ENCODE measurements at regions not wholly inside any gene's neighbourhood (a gene's known extent, or its start where the extent isn't known, plus 50 kb on each side); places are given as distances from the start of the nearest gene placed in this dataset.

DNA sequence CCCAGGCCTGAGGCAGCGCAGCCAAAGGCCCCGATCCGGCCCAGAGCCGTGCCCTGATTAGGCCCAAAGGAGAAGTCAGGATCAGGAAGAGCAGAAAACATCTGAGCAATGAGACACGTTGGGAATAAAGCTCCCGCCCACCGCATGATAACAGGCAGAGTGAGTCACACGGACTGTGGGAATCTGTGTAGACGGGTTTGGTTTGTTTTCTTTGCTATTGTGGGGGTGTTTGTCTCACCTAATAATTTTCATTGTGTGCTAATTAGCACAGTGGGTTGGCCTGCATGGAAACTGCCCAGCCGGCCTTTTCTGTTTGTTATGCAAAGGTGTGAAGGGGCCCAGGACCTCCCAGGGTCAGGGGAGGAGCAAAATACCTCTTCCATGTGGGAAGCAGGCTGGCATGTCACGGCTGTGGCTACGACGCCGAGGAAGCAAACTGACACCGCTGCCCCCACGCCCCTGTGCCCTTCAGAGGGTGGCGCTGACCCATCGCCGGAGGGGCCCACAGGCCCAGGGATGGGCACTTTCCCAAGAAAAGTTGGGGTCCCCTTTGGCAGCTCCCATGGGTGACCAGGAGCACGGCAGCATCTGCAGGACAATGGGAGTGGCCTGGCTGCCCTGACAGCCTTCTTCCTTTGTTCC lies 68.4 kb upstream of the CTDP1 start:
- DNase-seq, result peak; percentile 77

DNA sequence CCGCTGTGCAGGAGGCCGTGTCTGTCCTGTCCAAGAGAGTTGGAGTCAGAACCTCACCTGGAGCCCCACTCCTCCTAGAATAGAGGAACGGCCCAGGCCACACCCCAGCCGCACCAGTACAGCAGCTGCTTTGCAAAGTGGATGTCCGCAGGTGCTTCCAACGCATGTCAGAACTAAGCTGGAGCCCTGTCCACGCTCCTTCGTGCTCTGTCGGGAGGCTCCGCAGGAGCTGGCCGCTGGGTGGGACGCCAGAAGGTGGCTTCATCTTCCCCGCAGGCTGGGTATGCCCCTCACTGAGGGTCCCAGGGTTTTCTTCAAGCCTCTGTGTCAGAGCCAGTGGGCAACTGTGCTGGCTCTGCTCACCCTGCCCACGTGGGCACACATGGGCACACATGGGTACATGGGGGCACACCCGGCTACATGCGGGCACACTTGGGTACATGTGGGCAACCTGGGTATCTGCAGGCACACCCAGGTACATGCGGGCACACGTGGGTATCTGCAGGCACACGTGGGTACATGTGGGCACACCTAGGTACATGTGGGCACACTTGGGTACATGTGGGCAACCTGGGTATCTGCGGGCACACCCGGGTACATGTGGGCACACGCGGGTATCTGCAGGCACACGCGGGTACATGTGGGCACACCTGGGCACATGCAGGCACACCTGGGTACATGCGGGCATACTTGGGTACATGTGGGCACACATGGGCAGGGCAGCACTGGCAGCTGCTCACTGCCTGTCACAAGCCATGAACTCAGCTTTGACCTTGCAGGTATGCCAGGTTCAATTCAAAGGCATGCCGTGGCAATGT lies 67.1 kb upstream of the CTDP1 start:
- DNase-seq, result no peak

DNA sequence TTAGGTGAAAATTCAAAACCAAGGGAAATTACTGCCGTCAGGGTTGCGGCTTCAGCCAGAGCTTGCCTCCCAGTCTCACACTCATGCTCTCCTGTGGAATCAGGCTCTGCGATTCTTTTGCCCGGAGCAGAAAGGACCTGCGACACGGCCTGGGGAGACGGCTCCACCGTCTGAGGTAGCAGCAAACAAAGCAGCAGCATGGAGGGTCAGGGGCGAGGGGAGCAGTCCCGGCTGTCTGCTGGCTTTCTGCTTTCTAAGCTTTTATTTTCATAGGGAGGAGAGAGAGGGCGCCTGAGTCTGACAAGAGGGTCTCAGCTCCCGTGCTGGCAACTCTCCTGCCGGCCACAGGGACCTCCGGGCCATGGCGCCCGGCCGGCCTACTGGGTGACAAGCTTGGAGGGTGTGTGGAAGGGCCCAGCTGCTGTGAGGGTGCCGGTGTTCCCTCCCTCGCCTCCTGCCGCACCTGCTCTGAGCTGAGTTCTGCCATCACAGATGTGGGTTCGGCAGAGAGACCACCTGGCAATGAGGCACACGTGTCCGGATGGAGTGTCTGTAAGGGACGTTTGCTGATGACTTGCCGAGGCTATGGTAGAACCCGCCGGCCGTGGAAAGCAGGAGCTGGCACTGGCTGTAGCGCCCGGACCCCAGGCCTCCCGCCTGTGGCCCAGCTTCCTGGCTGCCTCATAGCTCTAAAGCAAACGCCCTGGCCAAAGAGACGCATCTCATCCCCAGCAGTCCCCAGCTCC lies 66.2 kb upstream of the CTDP1 start:
- no peak for DNase-seq

DNA sequence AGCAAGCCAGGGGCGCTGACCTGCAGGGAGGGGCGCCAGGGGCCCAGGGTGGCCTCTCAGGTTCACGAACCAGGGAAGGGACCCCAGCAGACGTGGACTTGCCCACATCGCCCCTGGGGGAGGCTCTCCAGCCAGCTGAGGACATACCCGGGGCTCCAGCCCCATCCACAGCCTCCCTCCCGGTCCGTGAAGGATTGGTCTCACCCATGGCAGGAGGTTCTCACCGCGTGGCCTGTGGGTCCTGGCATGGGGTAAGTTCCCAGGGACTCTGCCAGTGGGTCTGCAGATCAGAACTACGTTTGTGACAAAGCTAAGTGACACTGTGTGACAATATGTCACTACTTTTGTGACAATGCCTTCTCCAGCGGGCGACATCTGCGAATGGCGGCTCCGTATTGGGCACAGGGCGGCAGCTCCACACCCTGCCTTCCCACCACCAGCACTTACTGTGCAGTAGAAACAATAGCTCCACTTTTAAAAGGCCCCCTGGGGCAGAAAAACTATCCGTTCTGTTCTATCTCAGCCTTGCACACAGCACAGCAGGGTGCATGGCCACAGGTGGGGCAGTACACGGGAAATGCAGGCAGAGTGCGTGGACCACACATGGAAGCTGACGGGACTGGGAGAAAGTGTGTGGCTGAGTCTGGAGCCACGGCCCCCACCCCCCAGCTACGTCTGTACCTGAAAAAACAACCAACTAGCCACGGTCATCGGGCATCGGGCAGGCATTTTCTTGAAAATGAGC lies 65.2 kb upstream of the CTDP1 start:
- DNase-seq, result no peak

DNA sequence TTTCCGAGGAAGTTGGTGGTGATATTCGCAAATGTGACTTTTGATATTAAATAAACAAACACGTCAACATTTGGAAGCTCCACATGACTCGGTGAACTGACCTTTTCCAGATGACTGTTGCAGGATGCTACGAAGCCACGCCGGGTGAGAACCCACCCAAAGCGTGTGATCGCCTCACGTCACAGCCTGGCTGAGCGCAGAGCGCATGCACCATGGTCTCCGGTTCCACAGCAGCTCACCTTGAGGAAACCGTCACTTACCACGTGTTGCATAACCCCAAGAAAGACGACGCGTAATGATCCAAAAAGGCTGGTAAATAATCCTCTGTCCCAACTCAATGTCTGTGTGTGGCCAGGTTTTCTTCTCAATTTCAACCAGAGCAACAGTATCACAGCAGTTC lies 64.5 kb upstream of the CTDP1 start:
- no peak for DNase-seq

DNA sequence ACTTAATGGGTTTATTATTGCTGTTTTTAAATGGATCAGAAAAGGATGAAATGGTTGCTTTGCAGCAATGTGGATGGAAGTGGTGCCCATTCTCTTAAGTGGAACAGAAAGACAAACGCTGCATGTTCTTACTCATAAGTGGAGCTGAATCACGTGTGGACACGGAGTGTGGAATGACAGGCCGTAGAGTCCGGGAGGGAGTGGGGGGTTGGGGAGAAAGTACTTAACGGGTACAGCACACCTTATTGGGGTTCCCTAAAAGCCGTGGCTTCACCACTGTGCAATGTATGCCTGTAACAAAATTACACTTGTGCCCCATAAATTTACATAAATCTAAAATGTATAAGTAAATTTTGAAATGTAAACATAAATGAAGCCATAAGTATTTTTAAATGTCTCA lies 64.0 kb upstream of the CTDP1 start:
- no peak for DNase-seq

DNA sequence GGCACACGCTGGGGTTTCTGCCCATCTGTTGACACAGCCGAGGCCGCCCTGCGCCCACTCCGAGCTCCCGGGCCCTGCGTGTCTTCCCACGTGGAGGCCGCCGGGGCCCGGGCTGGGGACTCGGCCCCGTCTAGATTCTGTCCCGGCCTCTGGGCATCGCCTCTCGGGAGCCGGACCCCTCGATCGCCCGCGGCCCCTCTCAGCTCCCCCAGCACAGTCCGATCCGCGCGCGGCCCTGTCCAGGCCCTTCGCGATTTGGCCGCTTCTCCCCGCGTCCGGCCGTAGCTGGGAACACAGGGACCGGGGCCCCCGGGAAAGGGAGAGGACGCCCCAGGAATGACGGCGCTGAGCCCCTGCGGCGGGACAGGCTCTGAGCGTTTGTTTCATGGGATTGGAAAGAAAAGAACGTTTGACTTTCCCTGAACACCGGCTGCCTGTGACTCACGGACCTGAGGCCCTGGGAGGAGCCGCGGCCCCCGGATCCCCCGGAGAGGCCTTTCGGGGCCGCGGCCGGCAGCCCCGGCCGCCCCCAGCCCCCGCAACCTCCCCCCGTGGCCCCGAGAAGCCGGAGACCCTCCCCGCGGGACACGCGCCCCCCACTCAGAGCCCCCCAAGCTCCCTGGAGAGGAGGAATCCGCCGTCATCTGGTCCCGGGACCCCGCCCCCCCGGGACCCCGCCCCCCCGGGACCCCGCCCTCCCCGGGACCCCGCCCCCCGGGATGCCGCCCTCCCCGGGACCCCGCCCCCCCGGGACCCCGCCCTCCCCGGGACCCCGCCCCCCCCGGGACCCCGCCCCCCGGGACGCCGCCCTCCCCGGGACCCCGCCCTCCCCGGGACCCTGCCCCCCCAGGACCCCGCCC lies 62.7 kb upstream of the CTDP1 start:
- no peak for DNase-seq

DNA sequence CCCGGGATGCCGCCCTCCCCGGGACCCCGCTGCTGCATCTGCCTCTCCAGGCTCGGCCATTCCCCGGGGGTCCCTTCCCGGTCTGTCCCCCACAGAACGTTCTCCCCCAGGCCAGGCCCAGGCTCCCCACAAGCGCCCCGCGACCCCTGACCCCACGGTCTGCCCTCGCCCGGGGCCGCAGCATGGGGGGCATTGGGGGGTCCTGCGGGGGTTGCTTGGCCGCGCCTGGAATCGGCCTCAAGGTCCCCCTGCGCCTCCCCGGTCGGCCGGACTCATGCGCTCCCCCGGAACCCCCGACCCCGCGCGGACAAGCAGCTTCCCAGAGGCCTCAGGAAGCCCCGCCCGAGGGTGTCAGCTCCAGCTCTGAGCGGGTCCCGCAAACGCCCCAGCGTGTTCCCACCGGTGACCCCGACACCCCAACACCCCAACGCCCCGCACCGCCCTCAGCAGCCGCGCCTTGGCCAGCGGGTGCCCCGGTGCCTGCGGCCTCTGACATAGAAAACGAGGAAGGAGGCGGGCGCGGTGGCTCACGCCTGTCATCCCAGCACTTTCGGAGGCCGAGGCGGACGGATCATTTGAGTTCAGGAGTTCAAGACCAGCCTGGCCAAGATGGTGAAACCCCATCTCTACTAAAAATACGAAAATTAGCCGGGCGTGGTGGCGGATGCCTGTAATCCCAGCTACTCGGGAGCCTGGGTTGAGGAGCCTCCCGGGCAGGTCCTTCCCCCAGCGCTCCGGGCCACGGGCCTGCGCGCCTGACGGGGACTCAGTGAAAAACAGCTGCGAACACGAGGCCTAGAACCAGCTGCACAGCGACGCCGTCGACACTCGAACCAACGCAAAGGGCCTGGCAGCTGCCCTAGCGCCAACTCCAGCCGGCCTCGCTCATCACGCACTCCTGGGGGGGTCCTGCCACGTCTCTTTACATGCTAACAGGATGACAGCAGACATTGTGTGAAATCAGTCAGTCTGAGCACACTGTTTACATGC lies 61.8 kb upstream of the CTDP1 start:
- no peak for DNase-seq

DNA sequence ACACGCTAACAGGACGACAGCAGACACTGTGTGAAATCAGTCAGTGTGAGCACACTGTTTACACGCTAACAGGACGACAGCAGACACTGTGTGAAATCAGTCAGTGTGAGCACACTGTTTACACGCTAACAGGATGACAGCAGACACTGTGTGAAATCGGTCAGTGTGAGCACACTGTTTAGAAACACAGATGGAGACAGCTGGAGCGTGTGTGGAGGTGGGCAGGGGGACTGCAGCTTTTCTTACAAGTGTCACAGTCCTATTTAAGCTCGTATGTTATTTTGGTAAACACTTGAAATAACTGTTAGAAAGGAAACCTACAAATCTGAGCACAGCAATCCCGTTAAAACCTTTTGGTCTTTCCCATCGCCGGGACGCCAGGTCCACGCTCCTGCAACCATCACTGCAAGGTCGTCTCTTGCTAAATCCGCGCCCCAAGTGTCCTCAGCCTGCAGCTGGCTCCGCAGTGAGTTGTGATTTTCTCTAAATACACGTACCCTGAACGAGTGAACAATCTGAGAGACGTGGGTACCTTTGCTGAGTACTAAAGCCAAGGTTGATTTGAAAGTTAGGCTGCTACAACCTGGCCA lies 58.9 kb upstream of the CTDP1 start:
- DNase-seq, result no peak

DNA sequence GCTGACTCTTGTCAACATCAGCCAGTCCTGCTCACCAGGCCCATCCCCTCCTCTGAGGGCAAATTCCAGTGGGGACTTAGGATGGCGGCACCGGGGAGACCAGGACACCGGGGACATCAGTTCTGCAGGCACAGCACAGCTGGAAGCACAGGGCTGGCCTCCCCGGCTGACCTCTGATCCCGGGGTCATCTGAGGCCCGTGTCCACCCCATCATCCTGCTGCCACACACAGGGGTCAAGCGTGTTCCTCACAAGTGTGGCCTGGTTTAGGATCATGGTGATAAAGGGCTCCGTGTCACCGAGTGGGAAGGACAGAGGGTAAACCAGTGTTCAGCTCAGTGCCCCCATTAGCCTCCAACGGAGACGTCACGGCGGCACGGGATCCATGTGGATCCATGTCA lies 58.1 kb upstream of the CTDP1 start:
- DNase-seq, result no peak

DNA sequence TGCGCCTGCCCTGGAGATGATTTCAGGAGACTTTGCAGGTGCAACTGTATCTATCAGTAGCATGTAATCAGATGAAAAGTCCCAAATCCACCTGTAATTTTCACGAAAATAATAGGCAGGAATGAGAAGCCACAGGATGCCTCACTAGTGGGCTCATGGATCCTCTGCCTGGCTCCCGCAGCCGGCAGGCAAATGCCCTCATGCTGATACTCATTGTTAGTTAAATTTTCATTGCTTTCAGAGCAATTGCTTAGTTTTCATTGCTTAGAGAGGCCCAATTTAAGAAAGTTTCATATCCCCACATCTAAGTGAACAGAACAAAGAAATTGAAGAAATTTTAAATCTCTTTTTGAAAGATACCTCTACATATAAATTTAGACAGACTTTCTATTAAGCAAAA lies 57.6 kb upstream of the CTDP1 start:
- DNase-seq, result no peak

DNA sequence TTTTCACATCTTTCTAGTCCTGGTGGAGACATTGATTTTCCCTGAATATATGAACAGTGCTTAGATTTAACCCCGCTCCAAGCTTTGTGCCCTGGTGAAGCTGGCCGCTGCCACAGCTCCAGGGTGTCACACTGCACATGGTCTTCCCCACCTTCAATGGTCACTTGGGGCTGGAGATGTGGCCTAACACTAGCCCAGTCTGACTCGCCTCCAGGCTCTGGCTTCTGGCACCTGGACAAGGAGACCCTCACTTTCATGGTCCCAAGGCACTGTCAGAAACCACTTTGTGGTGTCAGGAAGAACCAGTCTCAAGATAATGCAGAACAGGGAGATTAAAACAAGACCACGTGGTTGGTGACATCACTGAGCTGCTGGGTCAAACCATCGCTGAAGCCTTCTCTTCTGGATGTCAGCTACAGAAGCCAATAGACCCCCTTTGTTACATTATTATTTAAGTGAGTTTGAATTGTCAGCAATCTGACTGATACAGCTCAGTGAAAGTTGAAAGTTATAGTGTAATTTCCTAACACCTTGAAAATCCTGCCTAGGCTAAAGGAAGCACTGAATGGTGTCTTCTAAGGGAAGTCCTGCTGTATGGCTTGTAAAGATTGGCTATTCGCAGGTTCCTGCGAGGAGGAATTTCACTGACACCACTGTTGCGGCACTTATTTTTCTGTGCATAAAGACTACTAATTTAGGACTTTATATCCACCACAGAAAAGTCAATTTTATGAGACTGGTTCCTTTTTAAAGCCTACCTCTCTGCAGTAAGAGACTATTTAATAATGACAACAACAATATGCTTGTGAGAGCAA lies 55.0 kb upstream of the CTDP1 start:
- DNase-seq, result no peak

DNA sequence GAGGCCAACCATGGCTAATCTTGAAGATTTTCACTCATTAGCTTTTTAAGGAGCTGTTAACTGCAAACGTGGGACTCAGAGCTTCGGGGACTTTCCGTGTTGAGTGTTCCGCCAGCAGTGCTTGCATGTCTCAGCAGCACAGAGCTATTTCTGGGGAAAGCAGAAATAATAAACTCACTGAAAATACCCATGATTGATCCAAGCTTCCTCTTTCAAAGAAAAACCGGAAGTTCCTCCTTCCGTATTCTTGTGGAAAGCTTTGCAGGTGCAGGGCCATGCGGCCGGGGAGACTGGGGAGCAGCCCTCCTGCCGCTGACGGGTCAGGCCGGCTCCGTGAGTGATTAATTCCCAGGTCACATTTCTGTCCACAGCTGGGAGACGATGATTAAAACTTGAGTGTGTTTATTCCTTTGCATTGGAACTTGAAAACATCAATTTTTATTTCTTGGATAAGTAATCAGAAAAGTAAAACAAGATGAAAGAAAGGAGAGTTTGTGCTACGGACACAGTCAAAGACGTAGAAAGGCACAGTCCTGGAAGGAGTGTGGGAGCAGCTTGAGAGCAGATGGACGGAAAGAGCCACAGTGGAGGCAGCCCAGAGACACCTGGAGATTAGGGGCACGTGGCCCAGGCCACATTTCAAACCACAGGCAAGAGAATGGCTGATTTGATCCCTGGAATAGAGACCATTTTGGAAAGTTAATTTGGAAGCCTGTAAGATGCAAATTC lies 54.2 kb upstream of the CTDP1 start:
- DNase-seq, result no peak

DNA sequence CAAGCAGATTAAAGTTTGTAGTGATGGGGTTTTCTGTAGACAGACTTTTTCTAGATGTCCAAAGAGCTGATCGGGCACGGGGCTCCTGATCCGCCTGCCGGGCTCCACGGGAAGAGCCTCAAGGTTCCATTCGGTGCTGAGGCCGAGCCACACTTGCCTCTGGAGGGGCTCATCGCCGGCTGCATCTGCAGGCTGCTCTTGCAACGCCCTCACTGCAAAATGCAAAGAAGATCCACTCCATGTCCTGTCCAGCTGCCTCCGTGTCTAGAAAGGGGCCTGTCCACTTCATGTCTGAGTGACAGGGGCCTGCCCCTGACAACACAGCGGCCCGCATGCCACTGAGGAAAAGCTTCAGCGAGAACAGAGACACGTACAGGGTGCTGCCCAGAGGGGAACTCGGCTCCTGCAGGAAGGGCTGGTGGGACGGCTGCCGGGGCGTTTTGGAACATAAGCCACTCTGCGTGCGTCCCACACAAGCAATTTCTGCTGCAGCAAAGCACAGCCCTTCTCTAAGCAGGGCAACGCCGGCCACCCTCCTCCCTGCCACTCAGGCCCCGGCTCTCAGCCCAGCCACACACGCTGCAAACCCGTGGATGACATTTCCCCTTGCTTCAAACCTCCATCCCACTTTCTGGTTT lies 53.6 kb upstream of the CTDP1 start:
- no peak for DNase-seq

DNA sequence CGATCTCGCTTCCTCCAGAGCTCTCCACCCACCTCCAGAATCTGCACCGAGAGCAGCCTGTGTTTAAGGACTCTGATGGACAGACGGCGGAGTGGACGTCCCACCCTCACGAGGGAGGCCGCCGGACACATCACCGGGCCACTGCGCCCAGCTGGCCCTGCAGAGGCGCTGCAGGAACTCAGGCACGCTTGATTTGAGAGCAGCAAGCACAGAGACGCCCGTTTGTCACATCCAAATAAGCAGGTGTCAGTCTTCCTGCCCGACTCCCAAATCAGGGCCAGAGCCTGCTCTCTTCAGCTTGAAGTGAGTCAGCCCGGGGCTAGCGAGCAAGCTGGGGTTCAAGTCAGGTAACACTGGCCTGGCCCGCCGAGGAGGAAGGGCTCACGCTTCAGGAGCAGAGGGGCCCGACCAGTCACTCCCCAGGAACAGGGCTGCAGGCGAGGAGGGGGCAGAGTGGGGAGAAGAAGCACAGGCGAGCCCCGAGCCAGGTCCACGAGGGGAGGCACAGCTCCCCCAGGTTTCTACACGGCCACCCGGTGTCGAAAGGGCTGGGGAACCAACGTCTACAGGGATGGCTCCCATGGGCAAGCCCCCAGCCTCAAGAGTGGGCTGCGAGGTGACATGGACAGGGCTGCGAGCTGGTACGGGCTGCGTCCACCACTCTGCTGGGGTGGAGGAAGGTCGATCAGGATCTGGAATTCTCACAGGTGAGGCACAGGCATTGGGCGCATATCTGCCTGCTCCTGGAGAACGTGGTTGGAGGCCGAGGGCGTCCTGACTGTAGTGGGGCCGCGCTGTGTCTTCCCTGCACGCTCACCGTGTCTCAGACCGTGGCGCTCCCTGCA lies 52.5 kb upstream of the CTDP1 start:
- no peak for DNase-seq

DNA sequence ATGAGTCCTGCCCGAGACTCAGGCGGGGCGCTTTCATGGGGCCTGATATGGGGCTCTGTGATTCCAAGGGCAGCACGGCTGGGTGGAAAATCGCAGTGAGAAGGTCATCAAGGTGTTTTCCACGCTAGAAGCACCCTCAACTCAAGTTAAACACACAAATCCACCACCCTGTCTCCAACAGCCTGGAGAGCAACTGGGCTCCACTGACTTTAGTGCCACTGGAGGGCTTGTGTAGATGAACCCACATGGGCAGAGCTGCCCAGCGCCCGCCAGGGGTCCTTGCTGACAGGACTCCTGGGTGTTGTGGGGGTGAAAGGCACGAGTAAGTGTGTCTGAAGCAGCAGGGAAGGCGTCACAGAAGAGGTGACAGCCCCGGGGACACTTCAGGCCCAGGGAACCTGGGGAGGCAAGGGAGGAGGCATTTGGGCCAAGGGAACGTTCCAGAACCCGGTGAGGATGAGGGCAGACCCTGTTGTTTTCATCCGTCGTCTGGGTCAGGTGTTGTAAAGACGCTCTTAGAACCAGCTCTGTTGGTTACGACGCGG lies 51.8 kb upstream of the CTDP1 start:
- no peak for DNase-seq

All from fibroblast of skin of abdomen (primary cell).